ENCODE measurements at regions not wholly inside any gene's neighbourhood (a gene's known extent, or its start where the extent isn't known, plus 50 kb on each side); places are given as distances from the start of the nearest gene placed in this dataset.

DNA sequence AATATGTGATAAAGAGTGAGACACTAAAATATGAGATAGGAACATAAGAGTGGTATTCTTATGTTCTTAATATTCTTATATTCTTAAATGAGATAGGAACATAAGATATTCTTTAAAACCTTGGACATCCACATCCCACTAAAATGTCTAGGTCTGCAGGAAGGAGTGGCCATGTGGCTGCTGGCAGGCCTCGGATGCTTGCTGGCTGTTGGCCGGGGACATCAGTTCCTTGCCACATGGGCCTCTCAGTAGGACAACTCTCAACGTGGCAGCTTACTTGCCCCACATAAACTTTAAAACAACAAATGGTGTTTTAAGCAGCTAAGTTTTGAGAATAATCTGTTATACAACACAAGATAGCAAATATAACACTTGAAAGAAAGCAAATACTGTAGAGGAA, 240.1 kb downstream of the CASP12 start:
- TF ChIP-seq SIN3A (IDR thresholded peaks at IDR 0.05; ENCODE audit: borderline replicate concordance, insufficient read depth, low read length) (no peak), REST (IDR thresholded peaks at IDR 0.05; ENCODE audit: insufficient read depth in 1 of 2, low read depth in 2 of 2, low read length in 2 of 2) (no peak)

DNA sequence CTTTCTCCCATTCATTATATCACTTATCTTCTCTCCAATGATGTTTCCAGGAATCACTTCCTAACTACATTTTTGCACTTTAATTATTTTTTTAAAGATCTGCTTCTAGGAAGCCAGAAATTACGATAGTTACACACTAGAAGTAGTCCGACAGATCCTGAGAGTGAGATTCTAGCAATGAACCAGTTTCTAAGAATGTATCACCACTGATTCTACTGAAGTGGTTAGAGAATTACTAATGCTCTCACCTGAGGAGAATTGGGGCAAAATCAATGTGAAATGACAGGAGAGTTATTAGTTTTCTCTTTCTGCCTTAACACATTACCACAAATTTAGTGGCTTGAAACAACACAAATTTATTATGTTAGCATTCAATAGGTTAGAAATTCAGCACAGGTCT, 241.2 kb downstream of the CASP12 start:
- no peak for TF ChIP-seq TAF1 (IDR thresholded peaks at IDR 0.05; ENCODE audit: borderline replicate concordance, insufficient read depth, low read length)
- TF ChIP-seq SIN3A (IDR thresholded peaks at IDR 0.05; ENCODE audit: borderline replicate concordance, insufficient read depth, low read length) = no peak
- TF ChIP-seq REST (IDR thresholded peaks at IDR 0.05; ENCODE audit: insufficient read depth in 1 of 2, low read depth in 2 of 2, low read length in 2 of 2) = no peak
- TF ChIP-seq POLR2AphosphoS5 (IDR thresholded peaks at IDR 0.05; ENCODE audit: low read depth, low read length) = no peak
- no peak for TF ChIP-seq FOXP2 (optimal IDR thresholded peaks at IDR 0.05; ENCODE audit: borderline replicate concordance, extremely low read depth, extremely low read length, insufficient read depth)

GRCh38 chr11:104655066-104655465, 243.2 kb downstream of the CASP12 start:
- TF ChIP-seq SIN3A (IDR thresholded peaks at IDR 0.05; ENCODE audit: borderline replicate concordance, insufficient read depth, low read length) (no peak), FOXP2 (optimal IDR thresholded peaks at IDR 0.05; ENCODE audit: borderline replicate concordance, extremely low read depth, extremely low read length, insufficient read depth) (no peak), POLR2AphosphoS5 (IDR thresholded peaks at IDR 0.05; ENCODE audit: low read depth, low read length) (no peak), REST (IDR thresholded peaks at IDR 0.05; ENCODE audit: insufficient read depth in 1 of 2, low read depth in 2 of 2, low read length in 2 of 2) (no peak), TAF1 (IDR thresholded peaks at IDR 0.05; ENCODE audit: borderline replicate concordance, insufficient read depth, low read length) (no peak)

GRCh38 chr11:104654181-104654813, 244.0 kb downstream of the CASP12 start:
- no peak for TF ChIP-seq TAF1 (IDR thresholded peaks at IDR 0.05; ENCODE audit: borderline replicate concordance, insufficient read depth, low read length)
- TF ChIP-seq SIN3A (IDR thresholded peaks at IDR 0.05; ENCODE audit: borderline replicate concordance, insufficient read depth, low read length) = no peak
- TF ChIP-seq REST (IDR thresholded peaks at IDR 0.05; ENCODE audit: insufficient read depth in 1 of 2, low read depth in 2 of 2, low read length in 2 of 2) = no peak
- no peak for TF ChIP-seq FOXP2 (optimal IDR thresholded peaks at IDR 0.05; ENCODE audit: borderline replicate concordance, extremely low read depth, extremely low read length, insufficient read depth)

DNA sequence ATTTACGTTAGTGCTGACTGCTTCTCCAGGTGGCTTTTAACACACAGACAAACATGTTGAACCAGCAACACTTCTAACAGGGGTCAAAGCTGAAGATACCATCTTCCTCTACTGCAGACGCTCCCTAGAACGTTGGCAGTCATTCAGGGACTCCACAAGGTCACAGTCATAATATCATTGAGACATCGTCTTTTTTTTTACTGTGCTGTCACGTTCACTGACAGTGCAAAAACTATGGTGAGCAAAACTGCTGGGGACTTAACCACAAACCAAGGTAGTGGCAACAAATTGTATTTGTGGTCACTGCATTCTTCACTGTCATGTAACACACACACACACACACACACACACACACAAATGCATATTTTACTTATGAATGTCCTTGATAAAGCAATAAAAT, 244.9 kb downstream of the CASP12 start:
- no peak for TF ChIP-seq POLR2AphosphoS5 (IDR thresholded peaks at IDR 0.05; ENCODE audit: low read depth, low read length)
- TF ChIP-seq FOXP2 (optimal IDR thresholded peaks at IDR 0.05; ENCODE audit: borderline replicate concordance, extremely low read depth, extremely low read length, insufficient read depth) = no peak
- no peak for TF ChIP-seq SIN3A (IDR thresholded peaks at IDR 0.05; ENCODE audit: borderline replicate concordance, insufficient read depth, low read length)
- no peak for TF ChIP-seq TAF1 (IDR thresholded peaks at IDR 0.05; ENCODE audit: borderline replicate concordance, insufficient read depth, low read length)
- no peak for TF ChIP-seq REST (IDR thresholded peaks at IDR 0.05; ENCODE audit: insufficient read depth in 1 of 2, low read depth in 2 of 2, low read length in 2 of 2)
